ENCODE measurements at regions not wholly inside any gene's neighbourhood (a gene's known extent, or its start where the extent isn't known, plus 50 kb on each side); places are given as distances from the start of the nearest gene placed in this dataset.

GRCh38 chr2:207286106-207286505 lies 120.4 kb upstream of the KLF7 start (continued):
- TF ChIP-seq ZNF586 (CRISPR knock-in tag; conservative IDR thresholded peaks at IDR 0.05) = no peak
- no peak for TF ChIP-seq ZNF778 (CRISPR knock-in tag; IDR thresholded peaks at IDR 0.05)
- no peak for TF ChIP-seq CREM (IDR thresholded peaks at IDR 0.05; ENCODE audit: low read depth)
- TF ChIP-seq SIX5 (IDR thresholded peaks at IDR 0.05; ENCODE audit: borderline replicate concordance in 1 of 2, insufficient read depth in 1 of 2, low read depth in 1 of 2, low read length in 2 of 2) = no peak

DNA sequence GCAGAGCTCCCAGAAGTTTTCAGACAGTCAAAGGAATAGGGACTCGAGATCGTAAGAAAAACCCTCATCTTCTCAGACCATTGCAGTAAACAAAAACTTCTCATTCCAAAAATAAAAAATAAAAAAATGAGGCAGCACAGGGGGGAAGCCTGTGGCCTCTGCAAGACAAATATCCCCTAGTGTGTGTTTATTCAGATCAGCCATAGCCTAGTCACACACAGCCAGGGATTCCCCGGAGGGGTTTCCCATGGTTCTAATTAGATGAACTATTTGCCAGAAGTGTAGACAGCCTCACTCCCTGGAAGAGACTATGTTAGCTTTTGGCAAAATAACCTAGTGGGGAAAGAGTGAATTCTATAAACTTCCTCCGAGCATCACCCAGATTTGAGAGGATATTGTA lies 122.9 kb upstream of the KLF7 start:
- no peak overlapping the region for H3K4me2 ChIP-seq (ENCODE audit: insufficient read depth, low read length)
- CTCF ChIA-PET (ENCODE audit: low intra/inter-chr PET ratio) = no interaction called here

More for the DNA sequence above, 122.9 kb upstream of the KLF7 start:
- DNase-seq (ENCODE audit: extremely low read depth in 1 of 4, low spot score in 3 of 4) (no peak), FAIRE-seq (no peak), ATAC-seq (no peak)
- Histone ChIP-seq H3K9me1 (ENCODE audit: control insufficient read depth, insufficient read depth, low read length) (no peaks in the 10 kb centered on the region), H3K27me3 (ENCODE audit: control insufficient read depth in 2 of 2, insufficient read depth in 2 of 2, low read length in 2 of 2) (no peaks in the 10 kb centered on the region), H3K4me1 (replicated peaks in 1 of 2; ENCODE audit: control insufficient read depth in 2 of 2, insufficient read depth in 2 of 2, low read length in 2 of 2) (no peaks in the 10 kb centered on the region; a peak in 1 of 5 replicates), H3K9ac (ENCODE audit: insufficient read depth in 1 of 2, low read depth in 2 of 2, low read length in 2 of 2) (no peak overlapping the region), H4K20me1 (replicated peaks; ENCODE audit: control insufficient read depth, insufficient read depth, low read length) (no peaks in the 10 kb centered on the region), H2AFZ (ENCODE audit: low read depth, low read length) (no peak overlapping the region), H3K27ac (ENCODE audit: extremely low read depth, low read depth, low read length) (no peak overlapping the region), H3K36me3 (ENCODE audit: control insufficient read depth, insufficient read depth, low read length) (no peaks in the 10 kb centered on the region), H3K9me3 (replicated peaks; ENCODE audit: control insufficient read depth, insufficient read depth, low read depth, low read length) (no peaks in the 10 kb centered on the region), H3K79me2 (ENCODE audit: control insufficient read depth, insufficient read depth, low read length) (no peaks in the 10 kb centered on the region), H3K4me3 (no peak overlapping the region)
- POLR2A ChIA-PET = no interaction called here
- no TSS peak for BruUV-seq (replicated peaks)
- no peak for TF ChIP-seq NCOR1 (IDR thresholded peaks at IDR 0.05)
- TF ChIP-seq NCOA6 (IDR thresholded peaks at IDR 0.05) = no peak
- no peak for TF ChIP-seq XRCC4 (IDR thresholded peaks at IDR 0.05; ENCODE audit: extremely low read depth, insufficient read depth, insufficient read length)
- TF ChIP-seq, protein P1, sequence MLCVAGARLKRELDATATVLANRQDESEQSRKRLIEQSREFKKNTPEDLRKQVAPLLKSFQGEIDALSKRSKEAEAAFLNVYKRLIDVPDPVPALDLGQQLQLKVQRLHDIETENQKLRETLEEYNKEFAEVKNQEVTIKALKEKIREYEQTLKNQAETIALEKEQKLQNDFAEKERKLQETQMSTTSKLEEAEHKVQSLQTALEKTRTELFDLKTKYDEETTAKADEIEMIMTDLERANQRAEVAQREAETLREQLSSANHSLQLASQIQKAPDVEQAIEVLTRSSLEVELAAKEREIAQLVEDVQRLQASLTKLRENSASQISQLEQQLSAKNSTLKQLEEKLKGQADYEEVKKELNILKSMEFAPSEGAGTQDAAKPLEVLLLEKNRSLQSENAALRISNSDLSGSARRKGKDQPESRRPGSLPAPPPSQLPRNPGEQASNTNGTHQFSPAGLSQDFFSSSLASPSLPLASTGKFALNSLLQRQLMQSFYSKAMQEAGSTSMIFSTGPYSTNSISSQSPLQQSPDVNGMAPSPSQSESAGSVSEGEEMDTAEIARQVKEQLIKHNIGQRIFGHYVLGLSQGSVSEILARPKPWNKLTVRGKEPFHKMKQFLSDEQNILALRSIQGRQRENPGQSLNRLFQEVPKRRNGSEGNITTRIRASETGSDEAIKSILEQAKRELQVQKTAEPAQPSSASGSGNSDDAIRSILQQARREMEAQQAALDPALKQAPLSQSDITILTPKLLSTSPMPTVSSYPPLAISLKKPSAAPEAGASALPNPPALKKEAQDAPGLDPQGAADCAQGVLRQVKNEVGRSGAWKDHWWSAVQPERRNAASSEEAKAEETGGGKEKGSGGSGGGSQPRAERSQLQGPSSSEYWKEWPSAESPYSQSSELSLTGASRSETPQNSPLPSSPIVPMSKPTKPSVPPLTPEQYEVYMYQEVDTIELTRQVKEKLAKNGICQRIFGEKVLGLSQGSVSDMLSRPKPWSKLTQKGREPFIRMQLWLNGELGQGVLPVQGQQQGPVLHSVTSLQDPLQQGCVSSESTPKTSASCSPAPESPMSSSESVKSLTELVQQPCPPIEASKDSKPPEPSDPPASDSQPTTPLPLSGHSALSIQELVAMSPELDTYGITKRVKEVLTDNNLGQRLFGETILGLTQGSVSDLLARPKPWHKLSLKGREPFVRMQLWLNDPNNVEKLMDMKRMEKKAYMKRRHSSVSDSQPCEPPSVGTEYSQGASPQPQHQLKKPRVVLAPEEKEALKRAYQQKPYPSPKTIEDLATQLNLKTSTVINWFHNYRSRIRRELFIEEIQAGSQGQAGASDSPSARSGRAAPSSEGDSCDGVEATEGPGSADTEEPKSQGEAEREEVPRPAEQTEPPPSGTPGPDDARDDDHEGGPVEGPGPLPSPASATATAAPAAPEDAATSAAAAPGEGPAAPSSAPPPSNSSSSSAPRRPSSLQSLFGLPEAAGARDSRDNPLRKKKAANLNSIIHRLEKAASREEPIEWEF (CRISPR knock-in tag; IDR thresholded peaks at IDR 0.05) = no peak
- intact Hi-C loops (cut with micrococcal nuclease) (no loop called here), in situ Hi-C loops (cut with MboI) (no loop called here)
- WGBS (ENCODE audit: insufficient coverage, low coverage, missing lambda C conversion rate) = 11% methylated on average over 4 of the region's 4 CpGs

Data from K562 (cell line).